HG02678 (cell line): ENCODE measurements at regions not wholly inside any gene's neighbourhood (a gene's known extent, or its start where the extent isn't known, plus 50 kb on each side); places are given as distances from the start of the nearest gene placed in this dataset.
"Not testable (repeated sequence)": the region's sequence is repeated elsewhere in the genome, so short reads cannot be mapped to it uniquely, and the experiment has no call there.

Experiments used
- ATAC-seq: cut with Tn5 transposase; IDR thresholded peaks from one replicate; pipeline ENCODE4 v1.9.1; 2021; ENCODE audit warnings: mild to moderate bottlenecking, moderate library complexity; ENCODE audit not compliant: unreplicated experiment

- no peak for ATAC-seq
These were observed 949.4 kb upstream of the ADGRL4 start for GRCh38 chr1:79955966-79956365.

- ATAC-seq: no peak
These were observed 944.0 kb upstream of the ADGRL4 start for GRCh38 chr1:79950511-79950910.

- ATAC-seq: no peak
These were observed 938.9 kb upstream of the ADGRL4 start for GRCh38 chr1:79945391-79945790.

- no peak for ATAC-seq
These were observed 922.8 kb upstream of the ADGRL4 start for GRCh38 chr1:79929356-79929755.

GRCh38 chr1:79928901-79929300, 922.4 kb upstream of the ADGRL4 start:
- ATAC-seq: no peak

GRCh38 chr1:79920960-79921669, 914.6 kb upstream of the ADGRL4 start:
- ATAC-seq: no peak

GRCh38 chr1:79914896-79915295, 908.4 kb upstream of the ADGRL4 start:
- ATAC-seq: no peak

GRCh38 chr1:79912813-79913212, 906.3 kb upstream of the ADGRL4 start:
- ATAC-seq: no peak

GRCh38 chr1:79903321-79903720, 896.8 kb upstream of the ADGRL4 start:
- ATAC-seq: no peak

- no peak for ATAC-seq
These were observed 895.9 kb upstream of the ADGRL4 start for GRCh38 chr1:79902418-79902817.

GRCh38 chr1:79899914-79900313, 893.4 kb upstream of the ADGRL4 start:
- ATAC-seq: no peak

- ATAC-seq: no peak
These were observed 889.6 kb upstream of the ADGRL4 start for GRCh38 chr1:79896140-79896539.

- ATAC-seq: no peak
These were observed 889.0 kb upstream of the ADGRL4 start for GRCh38 chr1:79895573-79895972.

- ATAC-seq: not testable (repeated sequence)
These were observed 887.6 kb upstream of the ADGRL4 start for GRCh38 chr1:79894129-79894528.

- no peak for ATAC-seq
These were observed 880.5 kb upstream of the ADGRL4 start for GRCh38 chr1:79887059-79887458.

GRCh38 chr1:79885101-79885500, 878.6 kb upstream of the ADGRL4 start:
- no peak for ATAC-seq

- no peak for ATAC-seq
These were observed 870.6 kb upstream of the ADGRL4 start for GRCh38 chr1:79877086-79877485.

GRCh38 chr1:79875187-79875586, 868.7 kb upstream of the ADGRL4 start:
- no peak for ATAC-seq

- ATAC-seq: no peak
These were observed 867.8 kb upstream of the ADGRL4 start for GRCh38 chr1:79874289-79874688.

- no peak for ATAC-seq
These were observed 852.9 kb upstream of the ADGRL4 start for GRCh38 chr1:79859212-79859948.

- ATAC-seq: no peak
These were observed 845.5 kb upstream of the ADGRL4 start for GRCh38 chr1:79852004-79852403.

- ATAC-seq: no peak
These were observed 842.9 kb upstream of the ADGRL4 start for GRCh38 chr1:79849388-79849787.
